Body of pancreas (tissue), 4 donors: ENCODE measurements at regions not wholly inside any gene's neighbourhood (a gene's known extent, or its start where the extent isn't known, plus 50 kb on each side); places are given as distances from the start of the nearest gene placed in this dataset.
"Not testable (repeated sequence)": the region's sequence is repeated elsewhere in the genome, so short reads cannot be mapped to it uniquely, and the experiment has no call there.

Source experiments
- CTCF ChIP-seq, 7 experiments: fragments of 450-650 bp in 4 of 7; fragments of 200-600 bp in 3 of 7; sonication (generic) in 3 of 7; IDR thresholded peaks; one replicate each; pipeline ENCODE4 v1.5.1; 2016 to 2019; ENCODE audit warnings: antibody characterized with exemption in 7 of 7
- POLR2A ChIP-seq, 3 donors: fragments of 450-650 bp; IDR thresholded peaks; one replicate each; pipeline ENCODE4 v1.6.1; 2016; ENCODE audit warnings: antibody characterized with exemption in 3 of 3, mild to moderate bottlenecking in 2 of 3

- TF ChIP-seq CTCF, POLR2A (IDR thresholded peaks at IDR 0.05): not testable (repeated sequence)
These were observed 876.9 kb downstream of the XPNPEP1 start for GRCh38 chr10:109046427-109046826.
